ENCODE measurements at regions not wholly inside any gene's neighbourhood (a gene's known extent, or its start where the extent isn't known, plus 50 kb on each side); places are given as distances from the start of the nearest gene placed in this dataset.

GRCh38 chr18:47512056-47512455 lies 260.6 kb upstream of the SKOR2 start:
- Mint-ChIP-seq H3K27me3 (ENCODE audit: low read depth, poor library complexity) (peaks cover 10% of the 10 kb centered on the region), H3K4me1 (peaks cover 28% of the 10 kb centered on the region), H3K4me3 (no peak overlapping the region), H3K36me3 (ENCODE audit: low read depth) (no peaks in the 10 kb centered on the region), H3K27ac (no peak overlapping the region), H3K9me3 (peaks cover 6% of the 10 kb centered on the region)
- DNase-seq = no peak
- no peak for TF ChIP-seq CTCF (IDR thresholded peaks at IDR 0.05)

GRCh38 chr18:47510831-47511230 lies 259.4 kb upstream of the SKOR2 start:
- Mint-ChIP-seq H3K9me3 (peaks cover 6% of the 10 kb centered on the region), H3K27ac (no peak overlapping the region), H3K27me3 (ENCODE audit: low read depth, poor library complexity) (peaks cover 10% of the 10 kb centered on the region), H3K4me1 (peaks cover 38% of the 10 kb centered on the region), H3K36me3 (ENCODE audit: low read depth) (no peaks in the 10 kb centered on the region), H3K4me3 (no peak overlapping the region)
- no peak for TF ChIP-seq CTCF (IDR thresholded peaks at IDR 0.05)
- no peak for DNase-seq

GRCh38 chr18:47507651-47508050 lies 256.2 kb upstream of the SKOR2 start:
- DNase-seq = no peak
- TF ChIP-seq CTCF (IDR thresholded peaks at IDR 0.05) = no peak
- no peaks in the 10 kb centered on the region for H3K36me3 Mint-ChIP-seq (ENCODE audit: low read depth)
- peaks cover 16% of the 10 kb centered on the region for H3K27me3 Mint-ChIP-seq (ENCODE audit: low read depth, poor library complexity)
- H3K4me1 Mint-ChIP-seq = peaks cover 48% of the 10 kb centered on the region
- peak overlapping the region; percentile 9 for H3K4me3 Mint-ChIP-seq
- no peaks in the 10 kb centered on the region for H3K9me3 Mint-ChIP-seq
- peak overlapping the region; percentile 31 for H3K27ac Mint-ChIP-seq

GRCh38 chr18:47506897-47507296 lies 255.4 kb upstream of the SKOR2 start:
- Mint-ChIP-seq H3K27ac (peak overlapping the region; percentile 80), H3K4me1 (peaks cover 55% of the 10 kb centered on the region), H3K36me3 (ENCODE audit: low read depth) (no peaks in the 10 kb centered on the region), H3K27me3 (ENCODE audit: low read depth, poor library complexity) (peaks cover 23% of the 10 kb centered on the region), H3K4me3 (peak overlapping the region; percentile 54), H3K9me3 (no peaks in the 10 kb centered on the region)
- DNase-seq = peak; percentile 17
- no peak for TF ChIP-seq CTCF (IDR thresholded peaks at IDR 0.05)

GRCh38 chr18:47501946-47502345 lies 250.5 kb upstream of the SKOR2 start:
- H3K27ac Mint-ChIP-seq = no peak overlapping the region

More at GRCh38 chr18:47501946-47502345, 250.5 kb upstream of the SKOR2 start:
- no peak for TF ChIP-seq CTCF (IDR thresholded peaks at IDR 0.05)
- H3K4me1 Mint-ChIP-seq = peaks cover 30% of the 10 kb centered on the region
- no peaks in the 10 kb centered on the region for H3K36me3 Mint-ChIP-seq (ENCODE audit: low read depth)
- H3K27me3 Mint-ChIP-seq (ENCODE audit: low read depth, poor library complexity) = peaks cover 51% of the 10 kb centered on the region
- no peaks in the 10 kb centered on the region for H3K9me3 Mint-ChIP-seq
- DNase-seq = no peak
- H3K4me3 Mint-ChIP-seq = no peak overlapping the region
